GM18858 (cell line): ENCODE measurements at regions not wholly inside any gene's neighbourhood (a gene's known extent, or its start where the extent isn't known, plus 50 kb on each side); places are given as distances from the start of the nearest gene placed in this dataset.

Source experiments
- ATAC-seq: cut with Tn5 transposase; IDR thresholded peaks from one replicate; pipeline ENCODE4 v1.9.1; 2021; ENCODE audit not compliant: unreplicated experiment

GRCh38 chr1:214202992-214203391 lies 78.0 kb upstream of the SMYD2 start:
- no peak for ATAC-seq

- ATAC-seq = no peak
These were observed 75.9 kb upstream of the SMYD2 start for GRCh38 chr1:214205053-214205452.

DNA sequence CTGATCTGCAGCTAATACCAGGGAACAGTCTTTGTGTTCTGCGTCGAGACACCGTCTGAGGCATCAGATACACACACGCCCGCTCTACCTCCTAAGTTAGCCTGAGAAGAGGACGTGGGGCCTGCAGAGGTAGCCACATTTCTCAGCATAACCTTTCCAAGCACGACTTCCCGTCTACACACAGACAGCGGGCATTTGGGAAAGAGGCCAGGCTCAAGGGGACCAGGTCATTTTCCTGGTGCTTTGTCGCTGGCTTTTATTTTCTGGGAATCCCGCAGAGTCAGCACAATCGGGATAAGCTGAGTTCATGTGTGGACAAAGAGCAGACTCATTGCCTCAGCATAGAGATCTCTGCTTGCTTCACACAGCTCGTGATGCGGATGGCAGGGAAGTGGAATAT lies 72.5 kb upstream of the SMYD2 start:
- no peak for ATAC-seq

DNA sequence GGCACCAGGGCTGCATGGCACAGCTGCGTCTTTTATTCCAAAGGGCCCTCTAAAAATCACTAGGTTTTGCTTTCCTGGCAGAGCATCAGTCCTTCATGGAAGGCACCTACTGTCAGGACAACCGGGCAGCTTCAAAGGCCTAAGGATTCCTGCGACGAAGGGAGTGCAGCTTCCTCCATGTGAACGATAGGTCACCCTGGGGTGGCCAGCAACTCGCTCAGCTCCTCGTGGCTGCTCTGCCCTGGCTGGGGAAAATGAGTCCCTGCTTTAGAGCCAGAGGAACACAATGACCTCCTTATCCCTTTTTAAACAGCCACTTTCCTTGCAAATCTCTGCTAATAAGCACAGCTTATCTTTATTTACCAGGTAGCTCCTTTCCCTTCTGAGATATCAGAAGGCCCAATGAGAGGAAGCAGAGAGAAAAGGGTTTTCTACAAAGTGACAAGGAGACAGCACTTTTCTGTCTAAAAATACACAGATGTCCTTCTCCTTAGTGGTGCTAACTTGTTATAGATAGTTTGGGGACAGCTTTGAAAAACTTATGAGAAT lies 71.6 kb upstream of the SMYD2 start:
- no peak for ATAC-seq

DNA sequence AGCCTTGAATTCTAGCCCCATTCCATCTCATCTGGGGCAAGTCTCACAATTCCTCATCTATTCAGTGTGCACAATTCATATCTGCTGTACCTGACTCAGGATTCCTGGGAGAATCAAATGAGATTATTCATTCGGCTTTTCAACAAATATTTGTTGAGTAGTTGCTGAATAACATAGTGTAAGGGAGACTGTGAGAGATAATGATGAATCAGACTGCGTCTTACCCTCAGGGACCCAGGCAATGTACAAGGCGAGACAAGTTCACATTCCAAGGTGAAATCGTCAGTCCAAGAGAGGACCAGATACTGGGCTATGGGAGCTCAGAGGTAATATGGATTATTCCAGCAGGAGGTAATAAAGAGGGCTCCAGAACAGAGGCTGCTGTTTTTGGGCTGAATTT lies 67.8 kb upstream of the SMYD2 start:
- no peak for ATAC-seq

- ATAC-seq = no peak
These were observed 66.1 kb upstream of the SMYD2 start for GRCh38 chr1:214214851-214215250.

DNA sequence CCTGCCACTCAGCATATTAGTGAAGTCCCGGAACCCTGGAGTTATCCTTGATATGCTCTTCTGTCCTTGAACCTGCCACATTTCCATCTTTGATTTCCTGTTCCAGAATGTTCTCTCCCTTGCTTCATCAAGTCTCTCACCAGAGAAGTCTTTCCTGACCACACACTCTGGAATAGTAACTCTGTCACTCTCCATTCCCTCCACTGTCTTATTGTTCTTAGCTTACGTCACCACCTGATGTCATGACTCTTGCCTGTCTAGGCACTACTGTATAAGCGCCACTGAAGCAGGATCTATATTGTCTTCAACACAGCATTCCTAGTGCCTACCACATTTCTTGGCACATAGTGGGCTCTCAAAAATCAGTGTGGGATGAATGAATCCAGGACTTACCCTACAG lies 65.4 kb upstream of the SMYD2 start:
- ATAC-seq = no peak

DNA sequence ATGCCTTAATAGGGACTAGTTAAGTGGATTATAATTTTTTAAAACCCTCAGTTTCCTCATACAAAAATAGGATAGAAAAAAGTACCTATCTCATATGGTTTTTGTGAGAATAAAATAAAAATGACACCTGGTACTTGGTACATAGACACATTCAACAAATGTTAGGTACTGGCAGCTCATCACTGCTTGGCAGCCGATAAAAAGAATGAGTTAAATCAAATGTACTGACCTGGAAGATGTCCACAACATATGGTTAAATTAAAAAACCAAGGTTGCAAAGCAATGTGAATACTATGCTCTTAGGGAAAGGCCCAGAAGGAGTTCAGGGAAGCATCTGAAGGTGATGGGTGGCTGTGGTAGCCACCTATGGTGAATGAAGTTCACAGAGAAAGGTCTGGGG lies 64.9 kb upstream of the SMYD2 start:
- no peak for ATAC-seq

DNA sequence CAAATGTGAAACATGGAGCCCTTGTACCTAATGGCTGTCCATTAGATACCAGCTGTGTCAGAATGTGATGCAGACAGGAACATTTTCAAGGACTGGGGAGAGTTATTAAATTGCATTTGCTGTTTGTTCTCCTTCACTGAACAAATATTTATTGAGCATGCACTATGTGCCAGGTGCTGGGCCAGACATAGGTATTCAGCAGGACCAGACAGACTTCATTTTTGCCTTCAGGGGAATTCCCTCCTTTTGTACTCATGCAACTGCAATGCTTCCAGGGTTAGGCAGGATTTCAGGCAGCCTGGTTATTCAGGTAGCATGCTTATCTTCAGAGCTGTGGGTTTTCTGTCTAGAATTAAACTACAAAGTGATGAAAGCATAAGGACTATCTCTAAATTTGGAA lies 64.2 kb upstream of the SMYD2 start:
- ATAC-seq = no peak

GRCh38 chr1:214219902-214220301 lies 61.1 kb upstream of the SMYD2 start:
- no peak for ATAC-seq

GRCh38 chr1:214220891-214221290 lies 60.1 kb upstream of the SMYD2 start:
- ATAC-seq = no peak

GRCh38 chr1:214224611-214225354 lies 56.2 kb upstream of the SMYD2 start:
- ATAC-seq = no peak

DNA sequence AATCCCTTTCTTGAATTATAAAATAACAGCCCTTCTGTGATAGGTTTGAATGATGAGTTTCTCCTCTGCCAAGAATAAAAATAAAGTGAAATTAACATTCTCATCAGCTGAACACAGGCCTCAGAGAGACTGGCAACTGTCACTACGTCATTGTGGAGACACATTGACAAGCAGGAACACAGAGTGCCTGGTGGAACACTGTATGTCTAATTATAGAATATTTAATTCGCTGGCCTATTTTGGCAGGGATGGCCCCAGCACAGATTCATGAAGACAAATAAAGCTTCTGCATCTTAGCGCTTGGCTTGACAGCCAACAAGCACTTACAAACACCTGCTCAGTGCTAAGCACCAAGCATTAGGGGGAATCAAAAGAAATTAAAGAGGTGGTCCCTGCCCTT lies 52.0 kb upstream of the SMYD2 start:
- ATAC-seq = no peak

DNA sequence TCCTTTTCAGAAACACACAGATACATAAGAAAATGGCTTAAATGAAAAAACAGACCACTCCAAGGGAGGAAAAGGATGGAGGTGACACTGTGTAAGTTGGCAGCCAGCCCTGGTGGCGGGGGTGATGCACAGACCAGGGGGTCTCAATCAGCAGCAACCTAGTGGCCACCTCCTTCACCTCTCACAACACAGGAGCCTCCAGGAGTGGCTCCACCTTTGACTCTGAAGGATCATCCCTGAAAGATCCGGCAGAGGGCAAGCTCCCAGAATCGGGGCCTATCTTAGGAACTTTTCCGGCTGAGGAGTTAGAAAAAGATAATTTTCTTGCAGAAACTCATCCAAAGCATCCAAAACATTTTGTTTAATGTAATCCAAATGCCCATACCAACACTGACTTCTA lies 51.2 kb upstream of the SMYD2 start:
- ATAC-seq = no peak
